ENCODE measurements at regions not wholly inside any gene's neighbourhood (a gene's known extent, or its start where the extent isn't known, plus 50 kb on each side); places are given as distances from the start of the nearest gene placed in this dataset.
"Not testable (repeated sequence)": the region's sequence is repeated elsewhere in the genome, so short reads cannot be mapped to it uniquely, and the experiment has no call there.

DNA sequence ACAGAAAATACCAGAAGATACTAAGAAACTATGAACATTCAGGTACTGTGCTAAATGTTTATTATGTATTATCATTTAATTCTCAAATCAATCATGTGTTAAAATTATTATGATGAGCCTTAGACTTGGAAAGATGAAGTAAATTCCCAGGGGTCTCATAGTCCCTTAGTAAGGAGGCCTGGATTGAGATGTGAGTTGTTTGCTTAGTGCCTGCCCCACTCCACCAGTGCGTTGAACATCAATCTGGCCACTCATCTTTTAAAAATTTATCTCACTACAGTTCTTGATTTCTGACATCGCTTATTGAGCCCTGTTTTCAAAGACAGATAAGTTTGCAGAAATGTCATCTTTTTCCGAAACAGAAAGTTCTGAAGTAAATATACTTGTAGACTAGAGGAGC lies 618.4 kb upstream of the SEMA3D start:
- no peak for DNase-seq
- Histone ChIP-seq H3K27ac (replicated peaks) (no peak overlapping the region), H3K4me3 (no peak overlapping the region), H3K9me3 (replicated peaks) (no peaks in the 10 kb centered on the region), H3K27me3 (ENCODE audit: low read depth) (no peaks in the 10 kb centered on the region), H3K4me1 (no peaks in the 10 kb centered on the region), H3K36me3 (no peaks in the 10 kb centered on the region)
- intact Hi-C loops (cut with micrococcal nuclease), result no loop called here
- TF ChIP-seq, protein P1, sequence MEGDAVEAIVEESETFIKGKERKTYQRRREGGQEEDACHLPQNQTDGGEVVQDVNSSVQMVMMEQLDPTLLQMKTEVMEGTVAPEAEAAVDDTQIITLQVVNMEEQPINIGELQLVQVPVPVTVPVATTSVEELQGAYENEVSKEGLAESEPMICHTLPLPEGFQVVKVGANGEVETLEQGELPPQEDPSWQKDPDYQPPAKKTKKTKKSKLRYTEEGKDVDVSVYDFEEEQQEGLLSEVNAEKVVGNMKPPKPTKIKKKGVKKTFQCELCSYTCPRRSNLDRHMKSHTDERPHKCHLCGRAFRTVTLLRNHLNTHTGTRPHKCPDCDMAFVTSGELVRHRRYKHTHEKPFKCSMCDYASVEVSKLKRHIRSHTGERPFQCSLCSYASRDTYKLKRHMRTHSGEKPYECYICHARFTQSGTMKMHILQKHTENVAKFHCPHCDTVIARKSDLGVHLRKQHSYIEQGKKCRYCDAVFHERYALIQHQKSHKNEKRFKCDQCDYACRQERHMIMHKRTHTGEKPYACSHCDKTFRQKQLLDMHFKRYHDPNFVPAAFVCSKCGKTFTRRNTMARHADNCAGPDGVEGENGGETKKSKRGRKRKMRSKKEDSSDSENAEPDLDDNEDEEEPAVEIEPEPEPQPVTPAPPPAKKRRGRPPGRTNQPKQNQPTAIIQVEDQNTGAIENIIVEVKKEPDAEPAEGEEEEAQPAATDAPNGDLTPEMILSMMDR (IDR thresholded peaks at IDR 0.05; ENCODE audit: borderline replicate concordance), result no peak

DNA sequence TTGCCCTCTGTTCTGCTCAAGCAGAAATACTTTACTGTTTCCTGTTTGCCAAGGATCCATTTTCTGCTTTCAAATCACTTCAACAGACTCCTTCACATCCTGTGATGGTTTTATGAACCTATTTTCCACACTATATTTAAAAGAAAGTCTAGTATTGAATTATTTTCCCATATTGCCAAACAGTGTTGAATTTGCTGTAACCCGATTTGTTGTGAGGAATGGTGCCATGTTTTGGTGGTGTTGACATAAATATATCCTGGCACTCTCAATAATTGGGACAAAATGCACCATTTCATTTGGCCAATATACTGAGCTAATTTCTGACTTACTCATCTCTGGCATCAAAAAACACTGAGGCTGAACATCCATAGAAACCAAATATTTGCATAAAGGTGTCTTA lies 615.4 kb upstream of the SEMA3D start:
- no peaks in the 10 kb centered on the region for H3K9me3 ChIP-seq (replicated peaks)
- no peak overlapping the region for H3K4me3 ChIP-seq
- H3K27ac ChIP-seq (replicated peaks), result no peak overlapping the region
- H3K36me3 ChIP-seq, result no peaks in the 10 kb centered on the region
- intact Hi-C loops (cut with micrococcal nuclease), result no loop called here
- TF ChIP-seq, protein P1 (IDR thresholded peaks at IDR 0.05; ENCODE audit: borderline replicate concordance), result no peak
- DNase-seq, result no peak
- no peaks in the 10 kb centered on the region for H3K27me3 ChIP-seq (ENCODE audit: low read depth)
- no peaks in the 10 kb centered on the region for H3K4me1 ChIP-seq

DNA sequence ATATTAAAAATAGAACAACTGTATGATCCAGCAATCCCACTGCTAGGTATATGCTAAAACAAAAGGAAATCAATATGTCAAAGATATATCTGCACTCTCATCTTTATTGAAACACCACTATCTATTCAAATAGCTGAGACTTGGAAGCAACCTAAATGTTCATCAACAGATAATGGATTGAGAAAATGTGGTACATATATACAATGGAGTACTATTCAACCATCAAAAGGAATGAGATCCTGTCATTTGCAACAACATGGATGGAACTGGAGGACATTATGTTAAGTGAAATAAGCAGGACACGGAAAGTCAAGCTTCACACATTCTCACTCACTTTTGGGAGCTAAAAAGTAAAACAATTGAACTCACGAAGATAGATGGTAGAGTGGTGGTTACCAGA lies 610.1 kb upstream of the SEMA3D start:
- TF ChIP-seq, protein P1 (IDR thresholded peaks at IDR 0.05; ENCODE audit: borderline replicate concordance), result no peak
- intact Hi-C loops (cut with micrococcal nuclease), result no loop called here

DNA sequence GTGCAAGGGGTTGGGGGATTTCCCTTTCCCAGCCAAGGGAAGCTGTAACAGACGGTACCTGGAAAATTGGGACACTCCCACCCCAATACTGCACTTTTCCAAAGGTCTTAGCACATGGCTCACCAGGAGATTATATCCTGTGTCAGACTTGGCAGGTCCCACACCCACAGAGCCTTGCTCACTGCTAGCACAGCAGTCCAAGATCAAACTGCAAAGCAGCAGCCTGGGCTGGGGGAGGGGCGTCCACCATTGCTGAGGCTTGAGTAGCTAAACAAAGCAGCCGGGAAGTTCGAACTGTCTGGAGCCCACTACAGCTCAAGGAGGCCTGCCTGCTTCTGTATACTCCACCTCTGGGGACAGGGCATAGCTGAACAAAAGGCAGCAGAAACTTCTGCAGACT lies 604.2 kb upstream of the SEMA3D start:
- H3K4me1 ChIP-seq; H3K27me3 ChIP-seq (ENCODE audit: low read depth); H3K27ac ChIP-seq (replicated peaks); DNase-seq; intact Hi-C loops (cut with micrococcal nuclease); H3K4me3 ChIP-seq; H3K36me3 ChIP-seq: not testable (repeated sequence)
- H3K9me3 ChIP-seq (replicated peaks), result peaks cover 13% of the 10 kb centered on the region

More for the DNA sequence above, 610.1 kb upstream of the SEMA3D start:
- no peaks in the 10 kb centered on the region for H3K9me3 ChIP-seq (replicated peaks)
- H3K27ac ChIP-seq (replicated peaks), result no peak overlapping the region
- no peak for DNase-seq
- no peak overlapping the region for H3K4me3 ChIP-seq
- no peaks in the 10 kb centered on the region for H3K36me3 ChIP-seq
- no peaks in the 10 kb centered on the region for H3K4me1 ChIP-seq
- H3K27me3 ChIP-seq (ENCODE audit: low read depth), result no peaks in the 10 kb centered on the region

DNA sequence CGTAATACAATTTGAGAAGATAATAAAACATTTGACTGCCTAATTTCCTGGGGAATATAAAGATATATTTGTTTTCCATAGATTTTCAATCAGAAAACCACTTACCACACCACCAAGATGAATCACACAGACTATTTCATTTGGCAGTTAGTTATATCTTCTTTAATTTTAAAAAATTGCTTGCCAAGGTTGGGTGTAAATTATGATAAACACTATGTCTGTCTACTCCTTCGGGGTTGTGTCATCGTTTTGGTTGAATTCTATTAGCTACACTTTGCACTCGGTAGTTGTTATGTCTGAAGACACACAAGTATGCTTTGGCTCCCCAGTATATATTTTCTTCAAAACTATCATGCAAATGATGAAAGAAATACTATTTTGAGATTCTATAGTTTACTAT lies 594.8 kb upstream of the SEMA3D start:
- no peaks in the 10 kb centered on the region for H3K4me1 ChIP-seq
- TF ChIP-seq, protein P1 (IDR thresholded peaks at IDR 0.05; ENCODE audit: borderline replicate concordance), result no peak
- H3K9me3 ChIP-seq (replicated peaks), result peaks cover 19% of the 10 kb centered on the region
- no peaks in the 10 kb centered on the region for H3K36me3 ChIP-seq
- DNase-seq, result no peak
- intact Hi-C loops (cut with micrococcal nuclease), result no loop called here
- no peak overlapping the region for H3K27ac ChIP-seq (replicated peaks)
- H3K27me3 ChIP-seq (ENCODE audit: low read depth), result no peaks in the 10 kb centered on the region
- H3K4me3 ChIP-seq, result no peak overlapping the region

DNA sequence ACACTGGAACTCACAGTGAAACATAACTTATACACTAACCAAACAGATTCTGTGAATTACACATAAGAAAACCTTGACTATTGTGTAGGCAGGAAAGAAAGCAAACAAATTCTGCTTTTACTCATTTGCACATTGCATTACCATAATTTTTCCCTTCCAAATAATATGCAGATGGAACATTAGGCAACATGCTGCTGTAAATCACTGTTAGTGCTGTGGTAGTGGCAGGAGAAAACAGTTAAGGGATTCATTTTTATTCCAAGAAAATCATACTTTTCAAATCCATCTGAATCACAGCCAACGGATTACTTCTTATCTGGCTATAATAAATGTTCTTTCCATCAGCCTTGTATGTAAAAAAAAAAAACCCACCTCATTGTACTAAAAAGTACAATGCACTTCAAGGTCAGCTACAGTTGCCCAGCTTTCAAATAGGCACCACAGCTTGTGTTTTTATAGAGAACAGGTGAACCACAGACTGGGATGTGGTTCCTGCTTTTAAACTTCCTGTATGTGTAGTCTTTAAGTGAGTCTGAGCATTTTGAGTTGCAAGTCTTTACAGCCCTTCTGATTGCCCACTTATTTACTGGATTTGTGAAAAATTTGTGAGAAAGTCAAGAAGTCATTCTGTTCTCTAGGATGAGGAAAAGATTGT lies 590.0 kb upstream of the SEMA3D start:
- Histone ChIP-seq H3K36me3 (no peaks in the 10 kb centered on the region), H3K4me3 (no peak overlapping the region), H3K9me3 (replicated peaks) (no peaks in the 10 kb centered on the region), H3K4me1 (no peaks in the 10 kb centered on the region), H3K27ac (replicated peaks) (no peak overlapping the region), H3K27me3 (ENCODE audit: low read depth) (no peaks in the 10 kb centered on the region)
- intact Hi-C loops (cut with micrococcal nuclease), result no loop called here
- TF ChIP-seq, protein P1 (IDR thresholded peaks at IDR 0.05; ENCODE audit: borderline replicate concordance), result no peak
- DNase-seq, result no peak

All from left ventricle myocardium inferior (tissue), 1 donor.